Hypothalamus (tissue), 51 donors: ENCODE measurements at regions not wholly inside any gene's neighbourhood (a gene's known extent, or its start where the extent isn't known, plus 50 kb on each side); places are given as distances from the start of the nearest gene placed in this dataset.

Source experiments
- DNase-seq, 51 donors: peaks; one replicate each; lab custom pipeline; 2025; lab: John Stamatoyannopoulos, UW

GRCh38 chr7:130922206-130923112 lies 188.5 kb upstream of the KLF14 start:
- peak in 2 of 51 donors; percentile 24 to 49 for DNase-seq

GRCh38 chr7:130923365-130923764 lies 189.4 kb upstream of the KLF14 start:
- no peak for DNase-seq

GRCh38 chr7:130923930-130924329 lies 189.9 kb upstream of the KLF14 start:
- no peak for DNase-seq

- no peak for DNase-seq
Measured at GRCh38 chr7:130925136-130925794, 191.3 kb upstream of the KLF14 start.

GRCh38 chr7:130926001-130926691 lies 192.1 kb upstream of the KLF14 start:
- DNase-seq = no peak

DNA sequence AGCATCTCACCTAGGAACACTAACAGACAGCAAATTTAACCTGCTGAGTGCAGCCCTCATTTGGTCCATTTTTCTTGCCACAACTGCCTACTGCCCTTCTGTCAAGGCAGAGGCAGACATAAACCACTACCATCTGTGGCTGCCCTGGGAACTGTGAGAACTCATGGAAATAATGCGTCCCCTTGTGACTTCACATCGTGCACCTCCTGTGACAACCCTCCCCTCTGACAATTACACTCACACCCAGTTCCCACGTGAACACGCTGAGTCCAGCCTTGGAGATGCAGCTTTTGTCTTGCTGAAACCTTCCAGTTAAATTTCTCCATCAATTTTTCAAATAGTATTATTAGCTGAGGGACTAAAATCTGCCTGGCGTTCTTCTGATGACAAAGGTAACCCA lies 193.1 kb upstream of the KLF14 start:
- no peak for DNase-seq

GRCh38 chr7:130927564-130927963 lies 193.6 kb upstream of the KLF14 start:
- DNase-seq = no peak

- peak in 1 of 51 donors; percentile 22 for DNase-seq
Measured at GRCh38 chr7:130929896-130930659, 196.1 kb upstream of the KLF14 start.

- no peak for DNase-seq
Measured at GRCh38 chr7:130930681-130931080, 196.7 kb upstream of the KLF14 start.

DNA sequence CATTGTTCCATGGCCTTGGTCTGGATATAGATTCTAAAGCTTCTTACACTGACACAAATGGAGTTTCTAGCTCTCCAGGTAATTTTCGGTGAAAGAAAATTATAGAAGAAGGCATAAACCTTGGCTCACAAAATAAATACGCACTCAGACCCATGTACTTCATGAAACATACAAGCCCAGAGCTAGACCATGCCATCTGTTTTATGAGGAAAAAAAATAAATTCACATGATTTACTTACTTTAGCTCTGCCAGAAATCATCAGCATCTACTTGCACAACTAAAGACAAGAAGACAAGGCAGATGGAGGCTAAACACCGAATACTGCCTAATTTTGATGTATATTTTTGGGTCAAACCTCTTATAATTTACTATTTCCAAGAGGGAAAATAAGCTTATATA lies 197.4 kb upstream of the KLF14 start:
- no peak for DNase-seq

GRCh38 chr7:130932088-130932487 lies 198.1 kb upstream of the KLF14 start:
- DNase-seq = no peak

DNA sequence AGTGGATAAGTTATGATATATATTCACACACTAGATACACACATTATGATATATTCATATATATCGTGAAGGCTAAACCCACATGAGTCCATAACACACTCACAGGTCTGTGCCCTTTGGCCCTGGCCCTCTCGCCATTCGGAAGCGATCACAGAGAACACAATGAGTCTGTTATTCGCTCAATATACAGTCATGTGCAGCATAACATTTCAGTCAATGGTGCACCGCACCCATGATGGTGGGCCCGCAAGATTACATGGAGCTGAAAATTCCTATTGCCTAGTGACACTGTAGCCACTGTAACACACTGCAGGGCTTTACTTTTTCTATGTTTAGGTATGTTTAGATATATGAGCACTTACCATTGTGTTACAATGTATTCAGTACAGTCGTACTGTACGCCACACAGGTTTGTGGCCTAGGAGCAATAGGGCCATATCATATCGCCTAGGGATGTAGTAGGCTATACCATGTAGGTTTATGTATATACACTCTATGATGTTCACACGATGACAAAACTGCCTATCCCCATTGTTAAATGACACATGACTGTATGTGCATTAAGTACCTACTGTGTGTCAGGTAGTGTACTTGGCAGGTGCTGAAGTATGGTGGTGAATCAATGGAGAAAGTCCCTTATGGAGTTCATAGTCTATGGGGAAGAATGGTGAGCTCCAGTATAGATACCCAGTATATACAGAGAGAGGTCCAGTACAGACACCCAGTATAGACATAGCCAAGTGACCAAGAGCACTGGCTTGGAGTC lies 198.8 kb upstream of the KLF14 start:
- no peak for DNase-seq

DNA sequence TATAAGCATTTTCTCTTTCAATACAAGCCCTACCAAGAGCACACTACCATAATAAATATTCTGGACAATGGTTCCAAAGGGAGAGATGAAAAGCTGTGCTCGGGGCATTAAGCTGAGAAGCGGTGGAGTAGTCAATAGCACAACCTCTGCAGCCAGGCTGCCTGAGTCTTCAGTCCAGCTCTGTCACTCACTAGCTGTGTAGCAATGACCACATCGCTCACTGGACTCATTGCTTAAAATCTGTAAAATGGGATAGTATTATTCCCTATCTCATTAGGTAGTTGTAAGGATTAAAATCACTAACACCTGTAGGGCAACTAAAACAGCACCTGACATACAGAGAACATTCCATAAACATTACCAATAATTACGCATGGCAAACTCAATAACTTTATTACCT lies 199.9 kb upstream of the KLF14 start:
- DNase-seq = no peak

DNA sequence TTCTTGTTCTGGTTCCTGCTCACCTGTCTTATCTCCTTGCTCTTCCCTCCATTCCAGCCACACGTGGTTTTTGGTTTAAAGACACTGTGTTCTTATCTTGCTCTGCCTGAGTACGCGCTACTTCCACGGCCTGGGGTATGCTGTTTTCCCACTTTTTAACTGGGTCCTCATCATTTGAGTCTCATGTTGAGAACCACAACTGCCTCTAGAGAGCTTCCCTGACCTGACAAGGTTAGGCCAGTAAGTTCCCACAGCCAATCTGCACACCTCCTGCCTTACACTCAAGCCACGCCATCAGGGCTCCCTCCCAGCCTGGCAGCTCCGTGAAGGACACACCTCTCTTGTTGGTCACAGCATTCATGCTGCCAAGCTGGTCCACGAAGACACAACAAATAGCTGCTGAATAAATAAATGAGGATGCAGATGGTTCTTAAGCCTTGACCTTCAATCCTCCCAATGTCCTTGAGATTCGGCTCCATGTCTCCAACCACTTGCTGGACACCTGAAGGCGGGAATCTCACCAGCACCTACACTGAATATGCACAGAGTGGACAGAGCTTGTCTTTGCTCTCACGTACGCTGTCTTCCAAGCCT lies 201.7 kb upstream of the KLF14 start:
- no peak for DNase-seq

GRCh38 chr7:130936202-130936931 lies 202.4 kb upstream of the KLF14 start:
- no peak for DNase-seq

- no peak for DNase-seq
Measured at GRCh38 chr7:130937016-130937415, 203.0 kb upstream of the KLF14 start.

DNA sequence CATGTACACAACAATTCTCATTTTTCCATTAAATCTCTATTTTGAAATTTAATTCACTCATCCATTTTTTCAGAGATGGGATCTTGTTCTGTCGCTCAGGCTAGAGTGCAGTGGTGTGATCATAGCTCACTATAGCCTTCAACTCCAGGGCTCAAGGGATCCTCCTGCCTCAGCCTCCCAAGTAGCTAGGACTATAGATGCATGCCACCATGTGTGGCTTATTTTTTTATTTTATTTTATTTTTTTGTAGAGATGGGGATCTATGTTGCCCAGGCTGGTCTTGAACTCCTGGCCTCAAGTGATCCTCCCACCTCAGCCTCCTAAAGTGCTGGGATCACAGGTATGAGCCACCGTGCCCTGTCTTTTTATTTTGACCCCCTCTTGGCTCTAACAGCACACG lies 203.8 kb upstream of the KLF14 start:
- no peak for DNase-seq

- no peak for DNase-seq
Measured at GRCh38 chr7:130938661-130939060, 204.7 kb upstream of the KLF14 start.
